ENCODE measurements at regions not wholly inside any gene's neighbourhood (a gene's known extent, or its start where the extent isn't known, plus 50 kb on each side); places are given as distances from the start of the nearest gene placed in this dataset.

- TF ChIP-seq TBP (IDR thresholded peaks at IDR 0.05; ENCODE audit: low read depth, low read length) (no peak), ZNF274 (IDR thresholded peaks at IDR 0.05; ENCODE audit: borderline replicate concordance, extremely low read depth, low read length) (no peak), SP4 (IDR thresholded peaks at IDR 0.05; ENCODE audit: low read length) (no peak), BCL11A (IDR thresholded peaks at IDR 0.05; ENCODE audit: low read depth in 2 of 2, low read length in 2 of 2) (no peak)
These were observed 257.5 kb downstream of the INHBA start (continued) for GRCh38 chr7:41445432-41445831.
